DMS 273 treated with DMSO at 0.1 percent for 48 hours (cell line): ENCODE measurements at regions not wholly inside any gene's neighbourhood (a gene's known extent, or its start where the extent isn't known, plus 50 kb on each side); places are given as distances from the start of the nearest gene placed in this dataset.

ENCODE experiments used
- DNase-seq: peaks from one replicate; lab custom pipeline; 2025; lab: John Stamatoyannopoulos, UW

DNA sequence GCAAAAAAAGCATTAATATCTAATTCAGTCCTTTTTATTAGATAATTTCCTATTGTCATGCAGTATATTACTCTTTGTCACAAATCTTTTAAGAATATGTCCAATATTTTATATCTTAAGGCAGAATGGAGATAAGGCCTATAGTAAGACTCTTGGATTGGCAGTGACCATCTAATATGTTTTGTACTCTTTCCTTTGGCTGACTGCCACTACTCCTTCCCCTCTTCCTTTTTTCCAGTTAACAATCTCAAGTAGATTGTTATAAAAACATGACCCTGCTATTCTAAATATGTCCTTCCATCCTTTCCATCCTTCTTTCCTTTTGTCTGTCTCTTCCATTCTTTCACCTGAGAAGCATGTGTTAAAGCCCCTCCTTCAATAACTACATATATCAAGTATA lies 92.8 kb upstream of the TMEM168 start:
- DNase-seq = no peak

DNA sequence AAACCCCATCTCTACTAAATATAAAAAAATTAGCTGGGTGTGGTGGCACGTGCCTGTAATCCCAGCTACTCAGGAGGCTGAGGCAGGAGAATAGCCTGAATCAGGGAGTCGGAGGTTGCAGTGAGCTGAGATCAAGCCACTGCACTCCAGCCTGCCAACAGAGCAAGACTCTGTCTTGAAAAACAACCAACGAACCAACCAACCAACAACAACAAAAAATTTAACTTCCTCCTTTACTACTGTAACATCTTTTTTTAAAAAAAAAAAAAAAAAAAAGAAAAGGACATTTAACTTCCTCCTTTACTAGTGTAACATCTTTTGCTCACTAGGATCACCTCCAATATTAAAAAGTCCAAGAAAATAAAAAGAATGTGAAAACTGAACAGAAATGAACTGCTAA lies 92.3 kb upstream of the TMEM168 start:
- no peak for DNase-seq

DNA sequence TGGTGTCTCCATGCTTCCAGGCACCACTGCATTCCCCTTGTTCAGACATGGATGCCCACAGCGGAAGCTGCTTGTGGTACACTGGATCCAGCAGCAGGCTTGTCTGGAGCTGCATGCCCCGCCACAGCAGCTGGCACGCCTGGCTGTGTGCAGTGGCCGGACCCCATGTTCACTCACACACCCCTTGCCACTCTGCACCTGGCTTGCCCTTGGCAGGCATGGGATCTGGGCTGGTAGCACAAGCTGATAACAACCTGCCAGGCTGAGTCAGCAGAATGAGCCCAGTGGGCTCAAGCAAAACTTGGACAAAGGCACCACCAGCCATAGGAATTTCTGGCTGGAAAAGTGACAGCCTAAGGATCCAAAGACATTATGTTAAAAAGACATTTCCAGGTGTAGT lies 91.8 kb upstream of the TMEM168 start:
- no peak for DNase-seq

GRCh38 chr7:112880818-112881418 lies 90.7 kb upstream of the TMEM168 start:
- DNase-seq = no peak

- DNase-seq = no peak
Measured at GRCh38 chr7:112877691-112878460, 87.7 kb upstream of the TMEM168 start.

DNA sequence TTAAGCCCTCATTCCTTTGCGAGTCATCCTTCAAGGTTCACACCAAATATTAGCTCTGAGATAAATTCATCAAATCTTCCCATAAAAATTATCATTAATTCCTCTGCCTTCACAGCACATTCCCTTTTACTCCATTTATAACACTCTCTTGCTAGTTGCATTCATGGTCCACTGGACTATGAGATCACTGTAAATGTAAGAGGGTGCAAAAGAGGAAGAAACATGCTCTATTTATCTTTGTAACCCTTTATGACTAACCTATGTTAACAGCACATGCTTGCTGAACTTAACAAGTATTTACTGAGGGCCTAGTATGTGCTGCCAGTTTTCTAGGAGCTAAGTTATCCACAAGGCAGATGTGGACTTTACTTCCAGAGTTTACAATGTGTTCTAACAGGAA lies 86.7 kb upstream of the TMEM168 start:
- no peak for DNase-seq

GRCh38 chr7:112874909-112875308 lies 84.7 kb upstream of the TMEM168 start:
- DNase-seq = no peak

GRCh38 chr7:112873831-112874553 lies 83.8 kb upstream of the TMEM168 start:
- no peak for DNase-seq

DNA sequence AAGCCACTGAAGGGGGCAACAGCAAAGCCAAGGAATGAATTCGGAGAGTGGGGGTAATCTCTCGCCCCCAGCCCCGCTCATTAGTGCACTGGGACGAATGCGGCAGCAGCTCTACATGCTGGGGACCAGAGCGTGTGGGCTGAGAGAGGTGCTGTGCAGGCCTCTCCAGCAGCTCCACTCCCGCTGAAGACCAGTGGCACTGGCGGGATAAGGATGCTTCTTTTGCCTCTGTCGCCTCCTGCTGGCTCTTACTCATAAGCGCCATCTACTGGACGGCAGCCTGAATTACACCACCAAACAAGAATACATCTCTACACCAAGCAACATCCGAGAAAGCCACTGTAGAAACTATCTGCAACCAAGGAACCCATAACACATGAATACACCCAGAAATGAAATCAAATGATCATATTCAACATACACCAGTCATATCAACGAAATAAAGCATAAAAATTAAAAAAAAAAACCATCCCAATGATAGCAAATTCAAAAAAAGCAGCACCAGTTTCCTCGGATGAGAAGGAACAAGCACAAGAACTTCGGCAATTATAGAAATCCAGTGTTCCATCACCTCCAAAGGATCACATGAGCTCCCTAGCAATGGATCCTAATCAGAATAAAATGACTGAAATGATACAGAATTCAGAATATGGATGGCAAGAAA lies 79.0 kb upstream of the TMEM168 start:
- DNase-seq = no peak

- no peak for DNase-seq
Measured at GRCh38 chr7:112868609-112869008, 78.4 kb upstream of the TMEM168 start.

DNA sequence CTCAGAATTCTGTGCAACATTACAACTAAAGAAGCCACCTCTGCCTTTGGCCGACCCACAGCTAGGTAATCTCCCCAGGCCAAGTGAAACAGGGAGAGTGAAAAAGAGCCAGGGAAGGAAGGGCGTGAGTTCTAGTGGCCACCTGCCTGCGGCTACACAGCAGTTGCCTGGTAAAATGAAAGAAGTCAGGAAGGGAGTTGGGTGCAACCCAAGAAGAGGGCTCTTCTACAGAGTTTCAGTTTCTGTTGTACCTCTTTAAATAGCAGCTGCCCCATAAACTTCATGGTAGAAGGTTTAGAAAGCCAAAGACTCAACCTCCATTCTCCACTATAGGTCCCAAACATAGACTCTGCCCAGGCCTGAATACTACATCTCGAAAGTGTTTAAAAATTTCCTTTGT lies 76.2 kb upstream of the TMEM168 start:
- DNase-seq = no peak

DNA sequence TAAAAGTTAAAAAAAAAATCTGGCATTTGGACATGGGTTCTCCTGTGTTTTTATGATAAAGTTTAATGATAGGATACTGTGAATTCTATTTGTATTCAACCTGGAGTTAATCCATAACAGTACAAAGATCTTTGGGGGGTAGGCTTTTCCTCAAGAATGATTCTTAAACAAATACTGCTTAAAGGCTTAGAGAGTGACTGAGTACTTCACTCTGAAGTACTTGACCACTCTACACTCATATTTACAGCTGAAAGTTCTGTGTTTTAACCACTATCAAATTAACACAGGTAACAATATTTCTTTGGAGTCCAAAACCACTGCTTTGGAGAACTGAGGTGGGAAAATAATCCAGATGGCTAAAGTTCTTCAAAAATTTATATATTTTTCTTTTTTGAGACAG lies 74.2 kb upstream of the TMEM168 start:
- no peak for DNase-seq

- no peak for DNase-seq
Measured at GRCh38 chr7:112858838-112859237, 68.6 kb upstream of the TMEM168 start.

DNA sequence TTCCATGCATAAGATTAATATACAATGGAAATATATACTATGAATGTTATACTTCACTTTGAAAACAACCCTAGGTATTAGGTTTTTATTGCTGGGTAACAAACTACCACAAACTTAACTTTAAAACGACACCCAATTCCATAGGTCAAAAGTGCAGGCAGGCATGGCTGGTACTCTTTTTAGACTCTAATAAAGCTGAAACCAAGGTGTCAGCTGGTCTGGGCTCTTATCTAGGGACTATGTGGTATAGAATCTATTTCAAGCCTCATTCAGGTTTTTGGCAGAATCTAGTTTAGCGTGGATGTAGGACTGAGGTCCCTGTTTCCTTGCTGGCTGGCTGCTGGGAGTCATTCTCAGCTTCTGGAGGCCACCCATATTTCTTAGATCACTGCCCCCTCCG lies 65.0 kb upstream of the TMEM168 start:
- no peak for DNase-seq

- DNase-seq = no peak
Measured at GRCh38 chr7:112854169-112854568, 64.0 kb upstream of the TMEM168 start.

- no peak for DNase-seq
Measured at GRCh38 chr7:112853422-112853821, 63.2 kb upstream of the TMEM168 start.

GRCh38 chr7:112843151-112843550 lies 53.0 kb upstream of the TMEM168 start:
- no peak for DNase-seq
